ENCODE measurements at regions not wholly inside any gene's neighbourhood (a gene's known extent, or its start where the extent isn't known, plus 50 kb on each side); places are given as distances from the start of the nearest gene placed in this dataset.
A peak's percentile ranks its signal among the peaks of the same experiment; 100 is the strongest.

- Histone ChIP-seq H3K27ac (ENCODE audit: low read depth in 2 of 2, low read length in 2 of 2) (no peak overlapping the region), H3K4me1 (ENCODE audit: control insufficient read depth in 2 of 3, insufficient read depth in 2 of 3, low read depth in 1 of 3, low read length in 3 of 3) (no peaks in the 10 kb centered on the region), H3K27me3 (ENCODE audit: control insufficient read depth, insufficient read depth, low read length) (no peaks in the 10 kb centered on the region), H3K9me3 (ENCODE audit: control insufficient read depth in 2 of 3, insufficient read depth in 1 of 3, low read length in 3 of 3) (no peaks in the 10 kb centered on the region), H3K4me3 (ENCODE audit: low read length in 3 of 3) (no peak overlapping the region), H3K36me3 (ENCODE audit: control insufficient read depth in 2 of 3, insufficient read depth in 3 of 3, low read length in 3 of 3) (no peaks in the 10 kb centered on the region), H3K9ac (ENCODE audit: low read length in 3 of 3) (no peak overlapping the region)
- FAIRE-seq (no peak), DNase-seq (no peak)
- intact Hi-C loops (cut with DNase I), result no loop called here
- TF ChIP-seq CTCF (IDR thresholded peaks at IDR 0.05; ENCODE audit: borderline replicate concordance, extremely low read depth, insufficient read depth), result no peak
These were observed 672.9 kb downstream of the SUCLG1 start for GRCh38 chr2:83786140-83786539.

- no peaks in the 10 kb centered on the region for H3K27me3 ChIP-seq (ENCODE audit: control insufficient read depth, insufficient read depth, low read length)
- no peak overlapping the region for H3K4me3 ChIP-seq (ENCODE audit: low read length in 3 of 3)
- no peak for DNase-seq
- intact Hi-C loops (cut with DNase I), result no loop called here
- no peak for FAIRE-seq
- H3K27ac ChIP-seq (ENCODE audit: low read depth in 2 of 2, low read length in 2 of 2), result no peak overlapping the region
- no peak overlapping the region for H3K9ac ChIP-seq (ENCODE audit: low read length in 3 of 3)
- no peaks in the 10 kb centered on the region for H3K9me3 ChIP-seq (ENCODE audit: control insufficient read depth in 2 of 3, insufficient read depth in 1 of 3, low read length in 3 of 3)
- TF ChIP-seq CTCF (IDR thresholded peaks at IDR 0.05; ENCODE audit: borderline replicate concordance, extremely low read depth, insufficient read depth), result no peak
- H3K4me1 ChIP-seq (ENCODE audit: control insufficient read depth in 2 of 3, insufficient read depth in 2 of 3, low read depth in 1 of 3, low read length in 3 of 3), result no peaks in the 10 kb centered on the region
- H3K36me3 ChIP-seq (ENCODE audit: control insufficient read depth in 2 of 3, insufficient read depth in 3 of 3, low read length in 3 of 3), result no peaks in the 10 kb centered on the region
These were observed 674.1 kb downstream of the SUCLG1 start for GRCh38 chr2:83784947-83785346.

- no peak for TF ChIP-seq CTCF (IDR thresholded peaks at IDR 0.05; ENCODE audit: borderline replicate concordance, extremely low read depth, insufficient read depth)
- H3K4me3 ChIP-seq (ENCODE audit: low read length in 3 of 3), result no peak overlapping the region
- intact Hi-C loops (cut with DNase I), result no loop called here
- DNase-seq, result no peak
- no peak overlapping the region for H3K27ac ChIP-seq (ENCODE audit: low read depth in 2 of 2, low read length in 2 of 2)
- H3K9ac ChIP-seq (ENCODE audit: low read length in 3 of 3), result no peak overlapping the region
- no peaks in the 10 kb centered on the region for H3K36me3 ChIP-seq (ENCODE audit: control insufficient read depth in 2 of 3, insufficient read depth in 3 of 3, low read length in 3 of 3)
- no peaks in the 10 kb centered on the region for H3K9me3 ChIP-seq (ENCODE audit: control insufficient read depth in 2 of 3, insufficient read depth in 1 of 3, low read length in 3 of 3)
- no peaks in the 10 kb centered on the region for H3K27me3 ChIP-seq (ENCODE audit: control insufficient read depth, insufficient read depth, low read length)
- FAIRE-seq, result peak; percentile 98
- H3K4me1 ChIP-seq (ENCODE audit: control insufficient read depth in 2 of 3, insufficient read depth in 2 of 3, low read depth in 1 of 3, low read length in 3 of 3), result no peaks in the 10 kb centered on the region
These were observed 674.8 kb downstream of the SUCLG1 start for GRCh38 chr2:83784315-83784714.

GRCh38 chr2:83782122-83782521 lies 677.0 kb downstream of the SUCLG1 start:
- Histone ChIP-seq H3K27ac (ENCODE audit: low read depth in 2 of 2, low read length in 2 of 2) (no peak overlapping the region), H3K4me1 (ENCODE audit: control insufficient read depth in 2 of 3, insufficient read depth in 2 of 3, low read depth in 1 of 3, low read length in 3 of 3) (no peaks in the 10 kb centered on the region), H3K4me3 (ENCODE audit: low read length in 3 of 3) (no peak overlapping the region), H3K9ac (ENCODE audit: low read length in 3 of 3) (no peak overlapping the region), H3K27me3 (ENCODE audit: control insufficient read depth, insufficient read depth, low read length) (no peaks in the 10 kb centered on the region), H3K9me3 (ENCODE audit: control insufficient read depth in 2 of 3, insufficient read depth in 1 of 3, low read length in 3 of 3) (no peaks in the 10 kb centered on the region), H3K36me3 (ENCODE audit: control insufficient read depth in 2 of 3, insufficient read depth in 3 of 3, low read length in 3 of 3) (no peaks in the 10 kb centered on the region)
- intact Hi-C loops (cut with DNase I), result no loop called here
- TF ChIP-seq CTCF (IDR thresholded peaks at IDR 0.05; ENCODE audit: borderline replicate concordance, extremely low read depth, insufficient read depth), result no peak
- no peak for DNase-seq
- no peak for FAIRE-seq
